GM10266 (cell line): ENCODE measurements at regions not wholly inside any gene's neighbourhood (a gene's known extent, or its start where the extent isn't known, plus 50 kb on each side); places are given as distances from the start of the nearest gene placed in this dataset.

Experiments used
- DNase-seq: peaks from one replicate; pipeline ENCODE4 v3.0.0; 2012; ENCODE audit errors: extremely low spot score
- TF ChIP-seq, protein P1 (sequence below): IDR thresholded peaks from 2 replicates; pipeline ENCODE4 v1.5.1; 2012; ENCODE audit warnings: mild to moderate bottlenecking, low read depth; ENCODE audit not compliant: control insufficient read depth, insufficient read depth; ENCODE audit errors: missing control alignments

DNA sequence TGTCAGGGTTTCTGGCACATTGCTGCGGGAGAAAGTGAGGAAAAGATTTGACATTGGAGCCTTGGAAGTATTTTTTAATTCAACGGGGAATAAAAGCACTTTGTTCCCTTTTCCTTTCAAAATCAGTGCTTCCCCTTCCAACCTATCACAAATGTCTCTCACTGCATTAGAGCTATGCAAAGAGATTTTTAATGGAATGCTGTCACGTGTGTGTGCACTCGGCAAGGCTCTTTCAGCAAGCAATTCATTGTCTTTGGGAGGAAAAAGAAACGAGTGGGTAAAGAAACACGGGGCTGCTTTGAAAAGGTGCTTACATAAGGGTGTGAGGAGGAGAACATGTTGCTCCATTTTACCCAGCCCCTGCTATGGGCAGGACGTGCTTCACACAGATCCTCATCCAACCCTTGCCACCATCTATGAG is 490.4 kb upstream of the PROK2 start:
- TF ChIP-seq, protein P1, sequence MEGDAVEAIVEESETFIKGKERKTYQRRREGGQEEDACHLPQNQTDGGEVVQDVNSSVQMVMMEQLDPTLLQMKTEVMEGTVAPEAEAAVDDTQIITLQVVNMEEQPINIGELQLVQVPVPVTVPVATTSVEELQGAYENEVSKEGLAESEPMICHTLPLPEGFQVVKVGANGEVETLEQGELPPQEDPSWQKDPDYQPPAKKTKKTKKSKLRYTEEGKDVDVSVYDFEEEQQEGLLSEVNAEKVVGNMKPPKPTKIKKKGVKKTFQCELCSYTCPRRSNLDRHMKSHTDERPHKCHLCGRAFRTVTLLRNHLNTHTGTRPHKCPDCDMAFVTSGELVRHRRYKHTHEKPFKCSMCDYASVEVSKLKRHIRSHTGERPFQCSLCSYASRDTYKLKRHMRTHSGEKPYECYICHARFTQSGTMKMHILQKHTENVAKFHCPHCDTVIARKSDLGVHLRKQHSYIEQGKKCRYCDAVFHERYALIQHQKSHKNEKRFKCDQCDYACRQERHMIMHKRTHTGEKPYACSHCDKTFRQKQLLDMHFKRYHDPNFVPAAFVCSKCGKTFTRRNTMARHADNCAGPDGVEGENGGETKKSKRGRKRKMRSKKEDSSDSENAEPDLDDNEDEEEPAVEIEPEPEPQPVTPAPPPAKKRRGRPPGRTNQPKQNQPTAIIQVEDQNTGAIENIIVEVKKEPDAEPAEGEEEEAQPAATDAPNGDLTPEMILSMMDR = no peak
- DNase-seq = no peak

DNA sequence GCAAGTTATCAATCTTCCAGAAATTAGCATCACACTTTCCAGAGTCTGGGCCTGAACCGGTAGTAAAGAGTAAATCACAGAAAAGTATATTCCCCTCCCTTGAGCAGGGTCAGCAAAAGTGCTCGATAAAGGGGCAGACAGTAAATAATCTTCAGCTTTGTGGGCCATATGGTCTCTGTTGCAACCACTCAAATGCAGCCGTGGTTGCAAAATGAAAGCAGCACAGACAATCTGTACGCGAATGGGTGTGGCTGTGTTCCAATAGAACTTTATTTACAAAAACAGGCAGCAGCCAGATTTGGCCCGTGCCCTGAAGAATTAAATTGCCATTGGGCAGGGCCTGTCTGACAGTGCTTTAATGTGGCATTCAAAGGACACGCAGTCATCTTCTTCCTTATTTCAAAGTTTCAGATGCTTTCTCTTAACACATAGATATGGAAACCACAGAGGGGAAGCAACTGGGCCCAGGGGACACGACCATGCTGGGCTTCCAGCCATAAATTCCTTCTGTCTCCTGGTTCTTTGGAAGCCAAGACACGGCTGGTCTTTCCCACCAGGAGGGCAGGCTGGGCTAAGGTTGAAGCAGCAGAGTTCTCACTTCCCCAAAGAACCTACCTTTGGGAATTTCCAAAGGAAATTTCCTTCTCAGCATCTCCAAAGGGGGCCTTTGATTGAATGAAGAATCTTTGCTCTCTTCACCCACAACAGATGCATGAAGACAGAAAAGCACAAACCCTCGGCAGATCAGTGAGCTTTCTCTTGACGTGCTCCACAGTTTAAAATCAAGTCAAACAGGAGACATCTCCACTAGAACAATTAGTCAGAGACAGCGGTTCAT is 489.8 kb upstream of the PROK2 start:
- TF ChIP-seq, protein P1 = no peak
- no peak for DNase-seq

DNA sequence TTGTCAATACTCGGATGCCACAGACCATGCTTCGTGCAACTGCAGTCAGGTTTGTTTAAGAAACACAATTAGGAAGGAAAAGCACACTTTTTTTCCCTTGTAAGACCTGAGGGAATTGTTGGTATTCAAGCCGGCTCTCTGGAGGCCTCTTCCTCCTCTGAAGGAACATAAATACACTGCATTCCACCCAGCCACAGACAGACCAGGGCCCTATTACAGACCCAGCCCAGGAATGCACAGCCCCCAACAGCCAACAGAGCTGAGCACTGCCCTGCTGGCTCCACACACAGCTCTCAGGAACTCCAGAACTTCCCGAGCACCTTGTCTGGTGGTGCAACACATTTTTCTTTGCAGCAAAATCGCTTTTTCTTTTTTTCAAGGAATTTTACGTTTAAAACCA is 488.7 kb upstream of the PROK2 start:
- DNase-seq = no peak
- TF ChIP-seq, protein P1 = no peak

DNA sequence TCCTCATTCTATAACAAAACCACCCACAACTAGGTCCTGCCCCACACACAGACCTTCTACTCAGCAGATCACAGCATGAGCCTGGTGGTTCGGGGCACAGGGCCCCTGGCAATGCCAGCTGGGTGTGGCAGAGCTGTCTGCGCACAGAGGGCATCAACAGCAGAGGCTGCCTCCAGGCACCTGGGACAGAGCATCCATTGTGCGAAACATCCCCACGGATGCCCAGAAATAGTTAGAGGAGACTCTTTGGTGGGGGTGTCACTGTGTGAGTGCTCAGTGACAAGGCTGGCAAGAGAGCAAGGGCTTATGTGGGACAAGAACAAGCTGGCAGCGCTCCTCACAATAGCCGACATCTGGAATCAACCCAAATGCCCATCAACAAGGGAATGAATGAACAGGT is 487.4 kb upstream of the PROK2 start:
- no peak for DNase-seq

DNA sequence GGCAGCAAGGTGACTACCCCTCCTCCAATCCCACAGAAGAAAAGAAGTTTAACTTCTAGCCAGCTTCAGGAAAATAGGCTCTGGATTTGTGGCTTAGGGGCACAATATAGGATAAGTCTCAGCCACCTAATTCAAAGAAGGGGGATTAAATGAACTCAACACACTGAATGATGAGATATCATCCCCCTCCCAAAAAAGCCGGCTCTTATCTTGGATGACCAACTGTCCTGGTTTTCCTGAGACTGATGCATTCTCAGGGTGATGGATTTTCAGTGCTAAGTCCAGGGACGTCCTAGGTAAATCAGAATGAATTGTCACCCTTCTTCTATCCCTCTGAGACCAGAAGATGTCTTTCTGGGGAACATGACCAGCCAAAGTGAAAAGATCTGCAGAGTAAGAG is 487.0 kb upstream of the PROK2 start:
- DNase-seq = no peak
- TF ChIP-seq, protein P1 = no peak

More for the DNA sequence above, 487.4 kb upstream of the PROK2 start:
- TF ChIP-seq, protein P1 = no peak

DNA sequence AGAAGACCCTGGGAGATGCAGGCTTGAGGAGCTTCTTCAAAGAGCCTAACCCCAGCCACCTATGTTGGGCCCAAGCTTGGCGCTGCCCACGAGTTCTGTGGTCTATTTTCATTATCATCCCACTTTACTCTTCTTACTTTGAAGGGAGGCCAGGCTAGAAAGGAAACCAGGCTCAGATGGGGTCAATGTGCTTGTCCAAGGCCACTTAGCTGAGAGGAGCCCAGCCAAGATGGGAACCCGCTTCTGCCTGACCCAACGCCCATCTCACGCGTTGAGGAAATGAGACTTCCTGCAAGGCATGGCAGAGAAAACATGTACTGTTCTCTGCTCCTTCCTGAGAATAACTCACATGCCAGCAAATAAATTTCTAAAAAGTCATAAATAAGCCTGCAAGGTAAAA is 486.3 kb upstream of the PROK2 start:
- TF ChIP-seq, protein P1 = no peak
- DNase-seq = no peak

DNA sequence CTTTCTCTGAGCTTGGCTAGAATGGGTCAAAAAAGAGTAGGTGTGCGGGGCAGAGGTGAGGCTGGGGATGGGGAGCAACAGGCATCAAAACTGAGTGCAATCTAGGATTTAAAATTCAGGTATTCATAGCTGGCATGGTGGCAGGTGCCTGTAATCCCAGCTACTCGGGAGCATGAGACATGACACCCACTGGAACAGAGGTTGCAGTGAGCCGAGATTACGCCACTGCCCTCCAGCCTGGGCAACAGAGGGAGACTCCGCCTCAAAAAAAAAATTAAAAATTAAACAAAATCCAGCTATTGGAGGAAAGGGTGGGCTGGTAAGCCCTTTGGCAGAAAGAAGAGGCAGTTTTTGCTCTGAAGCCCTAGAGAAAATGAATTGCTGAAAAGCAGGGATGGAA is 485.8 kb upstream of the PROK2 start:
- TF ChIP-seq, protein P1 = no peak

More for the DNA sequence above, 485.8 kb upstream of the PROK2 start:
- no peak for DNase-seq
